Mucosa of descending colon (tissue), 3 donors: ENCODE measurements at regions not wholly inside any gene's neighbourhood (a gene's known extent, or its start where the extent isn't known, plus 50 kb on each side); places are given as distances from the start of the nearest gene placed in this dataset.

ENCODE experiments used
- ATAC-seq: fragments of 200-7000 bp; cut with Tn5 transposase; one replicate; pipeline ENCODE4 v1.9.1; 2020; ENCODE audit warnings: mild to moderate bottlenecking, moderate library complexity
- DNase-seq, 3 donors: peaks; one replicate each; pipeline ENCODE4 v3.0.0-alpha.2; 2020
- H3K36me3 ChIP-seq: fragments of 200-600 bp; one replicate; pipeline ENCODE4 v1.8.0; 2021; ENCODE audit warnings: low read depth, mild to moderate bottlenecking
- H3K4me1 ChIP-seq: fragments of 200-600 bp; one replicate; pipeline ENCODE4 v1.8.0; 2021; ENCODE audit warnings: low read depth, mild to moderate bottlenecking
- H3K4me3 ChIP-seq: fragments of 200-600 bp; one replicate; pipeline ENCODE4 v1.8.0; 2021; ENCODE audit warnings: mild to moderate bottlenecking
- H3K9me3 ChIP-seq: fragments of 200-600 bp; one replicate; pipeline ENCODE4 v1.8.0; 2021; ENCODE audit warnings: mild to moderate bottlenecking
- CTCF ChIP-seq: fragments of 200-600 bp; IDR thresholded peaks from one replicate; pipeline ENCODE4 v1.8.0; 2022; ENCODE audit warnings: antibody characterized with exemption, mild to moderate bottlenecking
- intact Hi-C, 2 donors: fragments of 100-400 bp; cut with DNase I in 1 of 2; cut with micrococcal nuclease in 1 of 2; formaldehyde crosslinking; loops; one replicate each; pipeline versions ENCODE4 v1.11.0 to v1.11.1; 2022; cut with DNase I, micrococcal nuclease
- donor health status: DM: no; HTN: no; CAD: no; lungs with moderate emphysema.
- donor health status: DM: no; HTN: no; CAD: no.
- donor health status: DM: no; HTN: yes; CAD: no.

GRCh38 chr5:52466113-52466512 lies 321.6 kb upstream of the ITGA1 start:
- no peak overlapping the region for H3K4me3 ChIP-seq
- no peaks in the 10 kb centered on the region for H3K36me3 ChIP-seq
- no peaks in the 10 kb centered on the region for H3K4me1 ChIP-seq
- DNase-seq = no peak
- no peak for ATAC-seq
- intact Hi-C loops = no loop called here
- TF ChIP-seq CTCF = no peak
- H3K9me3 ChIP-seq = no peaks in the 10 kb centered on the region

- no peak overlapping the region for H3K4me3 ChIP-seq
- H3K4me1 ChIP-seq = no peaks in the 10 kb centered on the region
- no peak for DNase-seq
- TF ChIP-seq CTCF = no peak
- ATAC-seq = no peak
- H3K9me3 ChIP-seq = no peaks in the 10 kb centered on the region
- H3K36me3 ChIP-seq = no peaks in the 10 kb centered on the region
- intact Hi-C loops = no loop called here
Measured at GRCh38 chr5:52466749-52467520, 320.8 kb upstream of the ITGA1 start.

- no peaks in the 10 kb centered on the region for H3K4me1 ChIP-seq
- TF ChIP-seq CTCF = no peak
- DNase-seq (no peak), ATAC-seq (no peak)
- intact Hi-C loops = no loop called here
- no peaks in the 10 kb centered on the region for H3K36me3 ChIP-seq
- no peaks in the 10 kb centered on the region for H3K9me3 ChIP-seq
- no peak overlapping the region for H3K4me3 ChIP-seq
Measured at GRCh38 chr5:52468976-52469375, 318.7 kb upstream of the ITGA1 start.

- Histone ChIP-seq H3K36me3 (no peaks in the 10 kb centered on the region), H3K4me3 (no peak overlapping the region), H3K9me3 (no peaks in the 10 kb centered on the region), H3K4me1 (no peaks in the 10 kb centered on the region)
- intact Hi-C loops = no loop called here
- DNase-seq = peak in 1 of 3 donors; percentile 5
- no peak for TF ChIP-seq CTCF
- ATAC-seq = peak; percentile 54
Measured at GRCh38 chr5:52469420-52469819, 318.3 kb upstream of the ITGA1 start.

- TF ChIP-seq CTCF = no peak
- H3K36me3 ChIP-seq = no peaks in the 10 kb centered on the region
- intact Hi-C loops = no loop called here
- DNase-seq (no peak), ATAC-seq (no peak)
- no peaks in the 10 kb centered on the region for H3K4me1 ChIP-seq
- no peaks in the 10 kb centered on the region for H3K9me3 ChIP-seq
- no peak overlapping the region for H3K4me3 ChIP-seq
Measured at GRCh38 chr5:52469835-52470234, 317.9 kb upstream of the ITGA1 start.
